Glomerular visceral epithelial cell (primary cell): ENCODE measurements at regions not wholly inside any gene's neighbourhood (a gene's known extent, or its start where the extent isn't known, plus 50 kb on each side); places are given as distances from the start of the nearest gene placed in this dataset.

Source experiments
- DNase-seq: peaks from one replicate; pipeline ENCODE4 v3.0.0-alpha.2; 2016; ENCODE audit errors: extremely low spot score

DNA sequence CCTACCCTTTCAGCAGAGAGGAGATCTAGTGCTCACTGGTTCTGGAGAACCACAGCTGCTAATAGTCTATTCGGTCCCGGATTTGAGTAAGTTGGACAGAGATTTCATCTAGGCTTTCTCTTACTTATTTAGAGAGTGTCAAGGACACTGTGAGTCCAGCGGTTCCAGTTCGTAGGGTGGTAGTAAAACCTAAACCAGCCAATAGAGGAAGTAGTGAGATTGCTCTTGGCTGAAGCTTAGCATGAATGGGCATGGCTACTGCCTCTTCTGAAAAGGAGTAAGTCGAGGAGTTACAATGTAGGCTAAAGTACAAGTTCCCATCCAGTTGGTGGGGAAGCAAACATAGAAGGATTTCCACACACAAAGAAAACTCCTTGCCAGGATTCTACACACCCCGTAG, 109.6 kb upstream of the MOCS2 start:
- no peak for DNase-seq

DNA sequence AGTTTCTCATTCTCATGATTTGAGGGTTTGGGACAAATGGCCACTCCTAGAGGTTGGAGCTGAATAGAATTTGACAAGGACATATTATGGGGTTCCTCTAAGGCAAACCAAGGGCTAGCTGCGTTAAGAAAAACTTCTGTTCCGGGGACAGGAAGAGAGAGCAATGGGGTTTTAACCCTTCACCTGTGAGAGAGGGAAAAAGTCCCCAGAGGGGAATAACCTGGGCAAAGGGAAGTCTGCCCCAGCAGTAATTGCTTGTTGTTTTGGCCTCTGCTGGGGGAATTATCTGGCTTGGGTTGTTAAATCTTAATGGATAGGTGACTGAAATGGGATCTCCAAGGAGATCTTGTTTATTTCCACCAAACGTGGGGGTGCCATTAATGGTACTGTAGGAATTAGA, 110.1 kb upstream of the MOCS2 start:
- no peak for DNase-seq

DNA sequence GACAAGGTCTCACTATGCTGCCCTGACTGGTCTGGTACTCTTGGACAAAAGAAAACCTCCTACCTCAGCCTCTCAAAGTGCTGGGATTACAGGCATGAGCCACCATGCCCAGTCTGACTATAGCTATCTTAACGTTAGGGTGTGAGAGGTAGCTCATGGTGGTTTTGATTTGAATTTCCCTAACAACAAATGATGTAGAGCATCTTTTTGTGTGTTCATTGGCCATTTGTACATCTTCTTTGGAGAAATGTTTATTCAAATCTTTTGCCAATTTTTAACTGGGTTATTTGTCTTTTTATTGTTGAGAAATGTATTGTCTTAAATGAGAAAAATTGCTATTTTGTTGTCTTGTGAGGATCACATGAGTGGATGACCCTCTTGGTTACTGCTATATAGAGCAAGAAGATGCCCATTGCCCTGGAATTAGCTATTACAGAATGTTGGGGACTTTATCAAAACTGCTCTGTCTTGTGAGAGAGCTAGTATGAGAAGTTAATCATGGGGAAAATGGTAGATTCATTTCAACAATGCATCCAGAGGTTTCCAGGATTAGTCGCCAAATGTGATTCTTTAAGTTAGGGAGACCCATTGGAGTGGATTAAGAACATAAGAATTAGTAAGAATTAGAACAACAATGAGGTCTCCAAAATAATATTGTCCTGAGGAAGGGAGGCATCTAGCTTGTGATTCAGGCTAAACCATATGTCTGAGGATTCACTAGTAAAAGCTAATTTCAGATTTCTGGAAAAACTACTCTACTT, 124.3 kb upstream of the MOCS2 start:
- DNase-seq: no peak

GRCh38 chr5:53236683-53237082, 127.1 kb upstream of the MOCS2 start:
- no peak for DNase-seq

GRCh38 chr5:53237876-53238275, 128.3 kb upstream of the MOCS2 start:
- DNase-seq: no peak

DNA sequence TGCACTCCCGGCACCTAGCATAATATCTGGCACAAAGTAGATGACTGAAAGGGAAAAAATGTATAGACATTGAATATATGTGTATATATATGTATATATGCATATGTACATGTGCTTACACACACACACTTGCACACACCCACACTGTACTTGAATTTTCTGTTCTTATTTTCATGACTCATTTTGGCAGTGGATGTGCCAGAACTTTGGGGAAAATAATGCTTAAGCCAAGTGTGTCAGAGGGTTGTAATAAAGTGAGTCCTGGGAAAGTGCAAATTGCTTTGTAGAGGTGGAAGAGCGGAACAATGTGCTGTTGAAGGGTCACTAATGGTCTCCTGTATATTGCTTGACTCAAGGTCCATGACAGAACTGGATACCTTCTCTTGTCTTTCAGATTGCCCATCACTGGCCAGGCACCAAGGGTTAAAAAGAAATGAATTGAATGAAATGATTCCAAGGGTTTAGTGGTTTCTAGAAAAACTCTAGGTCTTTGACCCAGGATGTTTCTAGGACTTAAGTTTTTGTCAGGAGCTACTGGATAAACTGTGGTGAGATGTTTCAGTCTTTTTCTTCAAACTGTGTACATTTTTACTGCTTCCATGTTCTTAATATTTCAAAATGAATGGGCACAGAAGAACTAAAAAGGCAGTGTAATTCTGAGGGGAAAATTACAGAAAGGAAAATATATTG, 129.9 kb upstream of the MOCS2 start:
- DNase-seq: no peak

- no peak for DNase-seq
These were observed 131.1 kb upstream of the MOCS2 start for GRCh38 chr5:53240661-53241060.

- DNase-seq: no peak
These were observed 132.0 kb upstream of the MOCS2 start for GRCh38 chr5:53241572-53241971.

DNA sequence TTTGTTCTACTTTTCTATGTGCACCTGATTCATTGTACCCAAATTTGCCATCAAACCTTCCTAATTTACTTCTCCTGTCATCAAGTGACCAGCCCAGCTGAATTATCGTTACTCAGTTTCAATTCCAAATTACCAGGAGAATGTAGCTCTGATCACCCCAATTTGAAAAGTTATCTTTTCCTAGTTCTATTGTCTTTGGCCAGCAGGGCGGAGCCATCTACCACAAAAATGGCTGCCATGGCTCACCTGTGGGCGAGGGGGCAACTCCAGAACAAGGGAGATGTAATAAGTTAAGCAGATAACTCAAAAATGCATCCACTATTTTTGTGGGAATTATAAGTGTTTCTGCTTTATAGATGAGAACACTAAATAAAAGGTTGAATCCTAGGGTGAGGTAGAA, 133.8 kb upstream of the MOCS2 start:
- DNase-seq: no peak

DNA sequence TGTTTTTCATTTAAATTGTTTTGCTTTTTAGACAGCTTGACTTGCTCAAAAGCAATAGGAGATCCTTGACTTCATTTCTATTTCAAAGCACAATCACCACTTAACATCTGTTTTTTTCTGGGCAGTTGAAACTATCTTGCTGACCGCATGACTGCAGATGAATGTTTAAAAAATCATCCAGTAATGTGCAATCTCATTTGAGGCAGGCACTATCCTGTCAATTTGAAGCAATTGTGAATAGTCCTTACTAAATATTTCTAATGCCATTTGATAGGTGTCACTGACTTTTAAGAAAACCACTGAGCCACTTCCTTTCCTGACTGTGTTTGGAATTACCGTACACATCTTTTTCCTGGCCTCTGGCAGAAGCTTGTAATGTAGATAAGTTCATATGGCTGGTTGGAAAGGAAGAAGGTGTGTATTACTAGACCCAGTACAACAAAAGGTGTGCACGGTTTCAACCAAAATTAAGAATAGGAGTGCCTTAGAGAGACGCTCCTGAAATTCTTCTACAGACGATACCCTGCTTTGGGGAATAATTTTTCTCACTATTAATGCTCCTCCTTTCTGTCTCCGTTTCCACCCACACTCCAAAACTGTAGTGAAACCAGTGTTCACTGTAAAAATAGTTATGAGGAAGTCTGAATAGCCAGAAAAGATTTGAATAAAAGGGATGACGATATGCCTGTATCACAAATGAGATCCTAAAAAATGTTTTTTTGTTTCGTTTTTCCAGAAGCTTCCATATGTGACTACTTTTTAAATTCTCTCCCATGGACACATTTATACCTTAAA, 136.7 kb upstream of the MOCS2 start:
- peak; percentile 76 for DNase-seq

GRCh38 chr5:53249529-53250200, 140.1 kb upstream of the MOCS2 start:
- DNase-seq: peak; percentile 68

GRCh38 chr5:53250201-53250550, 140.6 kb upstream of the MOCS2 start:
- no peak for DNase-seq

DNA sequence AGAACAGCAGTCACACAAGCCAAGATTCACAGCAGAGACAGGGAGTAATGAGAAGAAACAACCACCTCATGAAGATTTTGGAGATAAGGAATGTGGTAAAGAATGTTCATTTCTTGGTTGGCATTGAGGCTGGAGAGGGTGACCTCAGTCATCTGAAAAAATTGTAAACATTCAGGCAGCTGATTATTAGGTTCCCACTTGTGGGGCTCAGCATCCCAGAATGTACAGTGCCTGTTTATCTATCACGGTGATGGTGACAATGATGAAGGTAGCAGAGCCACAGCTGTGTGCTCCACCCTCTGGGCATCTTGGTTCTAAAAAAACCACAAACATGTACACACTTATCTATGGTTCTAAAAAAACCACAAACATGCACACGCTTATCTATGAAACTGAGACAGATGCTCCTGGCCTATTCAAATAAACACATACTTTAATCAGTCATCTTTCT, 143.9 kb upstream of the MOCS2 start:
- peak; percentile 18 for DNase-seq

DNA sequence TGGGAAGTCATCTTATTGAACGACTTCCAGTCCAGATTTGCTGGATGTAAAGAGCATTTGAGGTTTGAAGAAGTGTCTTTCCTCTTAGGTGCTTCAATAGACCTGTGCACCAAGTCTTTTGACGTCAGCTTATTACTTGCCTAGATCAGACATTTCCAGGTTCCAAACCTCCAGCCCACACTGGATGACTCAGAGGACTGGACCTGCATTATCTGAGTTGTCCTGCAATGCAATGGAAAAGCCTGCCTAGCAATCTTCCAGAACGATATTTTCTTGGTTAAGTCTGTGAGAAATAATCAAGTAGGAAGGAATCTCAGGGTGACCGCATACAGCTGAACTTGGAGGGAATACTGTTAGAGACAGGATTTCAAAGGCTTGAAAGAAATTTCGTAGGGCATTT, 147.2 kb upstream of the MOCS2 start:
- DNase-seq: peak; percentile 35

DNA sequence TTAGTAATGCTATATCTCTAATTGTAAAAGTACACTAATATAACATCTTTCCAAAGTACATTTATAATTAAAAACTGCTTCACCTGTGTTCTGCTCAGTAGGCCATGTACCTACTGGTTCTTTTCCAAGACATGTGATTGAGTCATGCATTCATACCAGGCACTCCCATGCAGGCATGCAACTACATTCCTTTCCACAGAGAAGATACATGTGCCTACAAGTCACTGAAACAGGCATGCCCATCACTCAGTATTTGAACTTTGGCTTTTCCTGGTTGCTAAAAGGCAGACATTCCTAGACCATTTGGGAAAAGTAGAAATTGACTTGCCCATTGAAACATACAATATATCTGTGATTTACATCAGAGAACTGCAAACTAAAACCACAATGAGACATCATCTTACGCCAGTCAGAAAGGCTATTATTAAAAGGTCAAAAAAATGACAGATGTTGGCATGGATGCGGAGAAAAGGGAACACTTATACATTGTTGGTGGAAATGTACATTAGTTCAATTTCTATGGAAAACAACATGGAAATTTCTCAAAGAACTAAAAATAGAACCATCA, 148.3 kb upstream of the MOCS2 start:
- no peak for DNase-seq

DNA sequence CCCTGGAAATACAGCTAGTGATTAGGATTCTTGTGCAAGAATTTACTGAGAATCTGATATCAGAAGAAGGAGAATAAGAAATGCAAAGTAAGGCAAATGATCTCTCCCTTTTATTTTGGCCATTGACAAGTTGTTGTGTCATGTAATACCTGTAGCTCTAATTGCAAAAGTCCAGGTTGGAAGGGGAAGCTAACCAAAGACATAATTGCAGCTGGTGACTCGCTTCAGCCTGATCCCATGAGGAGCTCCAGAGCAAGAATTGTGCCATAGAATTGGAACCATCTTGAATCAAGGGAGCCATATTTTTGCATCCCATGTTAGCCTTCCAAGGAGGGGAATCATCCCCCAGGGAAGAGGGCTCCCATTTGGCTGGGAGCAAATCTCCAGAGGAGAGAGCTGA, 149.6 kb upstream of the MOCS2 start:
- DNase-seq: no peak

DNA sequence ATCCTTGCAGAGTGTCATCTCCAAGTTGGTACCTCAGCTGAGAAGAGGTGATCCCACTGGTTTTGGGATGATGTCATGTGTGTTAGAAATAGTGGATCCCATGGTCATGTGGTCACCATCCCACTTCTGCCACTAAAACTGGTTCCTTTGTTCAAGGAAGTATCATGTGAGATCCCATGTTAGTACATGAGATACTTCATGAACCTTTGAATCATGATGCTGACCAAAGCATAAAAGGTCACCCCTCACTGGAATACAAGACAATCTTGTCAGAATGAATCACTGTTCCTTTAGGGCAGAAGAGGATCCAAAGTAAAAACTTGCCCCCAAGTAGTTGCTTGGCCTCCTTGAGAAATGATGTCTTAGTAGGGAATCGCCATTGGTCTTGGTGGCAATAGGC, 150.9 kb upstream of the MOCS2 start:
- no peak for DNase-seq

GRCh38 chr5:53261245-53261644, 151.7 kb upstream of the MOCS2 start:
- DNase-seq: peak; percentile 18

DNA sequence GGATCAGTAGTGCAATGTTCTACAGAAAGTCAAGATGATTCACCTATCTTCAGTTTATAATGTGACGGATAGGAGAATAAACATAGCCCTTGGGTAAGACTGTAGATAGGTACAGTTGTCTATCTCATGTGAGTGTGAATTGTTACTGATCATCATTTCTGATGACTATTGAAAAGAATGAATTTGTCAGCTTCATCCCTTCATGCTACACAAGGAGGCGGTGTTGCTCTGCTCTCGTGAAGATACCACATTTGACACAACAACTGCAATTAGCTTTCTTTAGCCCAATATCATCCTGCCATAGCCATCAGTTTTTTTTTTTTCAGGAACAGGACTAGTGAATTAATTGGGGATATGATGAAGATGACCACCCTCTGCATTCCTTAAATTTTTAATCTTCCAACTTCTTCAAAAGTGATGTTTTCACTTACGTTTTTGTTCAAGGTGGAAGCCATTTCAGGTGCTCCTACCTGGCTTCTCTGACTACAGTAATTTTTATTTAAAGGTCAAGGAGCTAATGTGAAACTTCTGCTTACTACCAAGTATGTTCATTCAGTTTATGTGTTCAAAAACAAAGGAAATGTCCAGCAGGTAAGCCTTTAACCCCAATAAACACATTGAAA, 152.9 kb upstream of the MOCS2 start:
- DNase-seq: no peak

DNA sequence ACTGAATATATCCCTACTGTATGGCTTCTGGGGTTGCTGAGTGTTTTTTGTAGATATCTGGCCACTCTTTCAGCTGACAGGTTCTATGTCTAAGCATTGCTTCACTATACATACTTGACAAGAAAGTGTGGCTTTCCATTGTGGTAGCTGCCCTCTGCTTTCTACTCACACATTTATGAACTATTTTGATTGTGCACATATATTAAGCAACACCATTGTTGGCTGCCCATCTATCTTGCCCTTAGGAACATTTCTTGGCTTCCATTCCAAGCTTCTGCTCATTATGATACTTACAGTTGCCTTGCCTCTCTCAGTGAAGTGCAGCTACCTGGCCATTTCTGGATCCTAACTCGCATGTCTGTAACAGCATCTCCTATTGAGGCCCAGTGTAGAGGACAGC, 153.6 kb upstream of the MOCS2 start:
- no peak for DNase-seq

GRCh38 chr5:53265043-53265442, 155.5 kb upstream of the MOCS2 start:
- DNase-seq: no peak
